Right lobe of liver (tissue), 4 donors: ENCODE measurements at regions not wholly inside any gene's neighbourhood (a gene's known extent, or its start where the extent isn't known, plus 50 kb on each side); places are given as distances from the start of the nearest gene placed in this dataset.

Experiments used
- CTCF ChIP-seq, 4 donors: fragments of 200-600 bp in 3 of 4; fragments of 450-650 bp in 1 of 4; IDR thresholded peaks; one replicate each; pipeline versions ENCODE4 v1.5.1 to v1.8.0; 2016 to 2022; ENCODE audit warnings: antibody characterized with exemption in 4 of 4, mild to moderate bottlenecking in 2 of 4
- POLR2A ChIP-seq: fragments of 450-650 bp; IDR thresholded peaks from one replicate; pipeline ENCODE4 v1.6.1; 2017; ENCODE audit warnings: antibody characterized with exemption, mild to moderate bottlenecking
- donor health status: DM: no; HTN: no; CAD: no.
- donor health status: DM: no; HTN: no; CAD: no.
- donor health status: DM: no; HTN: yes; CAD: no.

GRCh38 chr2:145910416-145910815 is 1390.5 kb upstream of the ZEB2 start:
- TF ChIP-seq CTCF (IDR thresholded peaks at IDR 0.05) (no peak), POLR2A (no peak)
